GM21367 (cell line): ENCODE measurements at regions not wholly inside any gene's neighbourhood (a gene's known extent, or its start where the extent isn't known, plus 50 kb on each side); places are given as distances from the start of the nearest gene placed in this dataset.
"Not testable (repeated sequence)": the region's sequence is repeated elsewhere in the genome, so short reads cannot be mapped to it uniquely, and the experiment has no call there.

Experiments used
- ATAC-seq: cut with Tn5 transposase; IDR thresholded peaks from one replicate; pipeline ENCODE4 v1.9.1; 2021; ENCODE audit not compliant: unreplicated experiment

GRCh38 chr13:79933389-79933788, 407.5 kb downstream of the SPRY2 start:
- no peak for ATAC-seq

GRCh38 chr13:79932556-79932955, 408.4 kb downstream of the SPRY2 start:
- no peak for ATAC-seq

DNA sequence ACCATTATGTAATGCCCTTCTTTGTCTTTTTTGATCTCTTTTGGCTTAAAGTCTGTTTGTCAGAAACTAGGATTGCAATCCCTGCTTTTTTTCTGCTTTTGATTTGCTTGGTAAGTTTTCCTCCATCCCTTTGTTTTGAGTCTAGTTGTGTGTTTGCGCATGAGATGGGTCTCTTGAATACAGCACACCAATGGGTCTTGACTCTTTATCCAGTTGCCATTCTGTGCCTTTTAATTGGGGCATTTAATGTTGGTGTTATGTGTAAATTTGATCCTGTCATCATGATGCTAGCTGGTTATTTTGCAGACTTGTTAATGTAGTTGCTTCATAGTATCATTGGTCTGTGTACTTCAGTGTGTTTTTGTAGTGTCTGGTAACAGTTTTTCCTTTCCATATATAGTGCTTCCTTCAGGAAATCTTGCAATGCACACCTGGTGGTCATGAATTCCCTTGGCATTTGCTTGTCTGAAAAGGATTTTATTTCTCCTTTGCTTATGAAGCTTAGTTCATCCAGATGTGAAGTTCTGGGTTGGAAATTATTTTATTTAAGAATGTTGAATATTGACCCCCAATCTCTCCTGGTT, 416.9 kb downstream of the SPRY2 start:
- ATAC-seq: not testable (repeated sequence)

DNA sequence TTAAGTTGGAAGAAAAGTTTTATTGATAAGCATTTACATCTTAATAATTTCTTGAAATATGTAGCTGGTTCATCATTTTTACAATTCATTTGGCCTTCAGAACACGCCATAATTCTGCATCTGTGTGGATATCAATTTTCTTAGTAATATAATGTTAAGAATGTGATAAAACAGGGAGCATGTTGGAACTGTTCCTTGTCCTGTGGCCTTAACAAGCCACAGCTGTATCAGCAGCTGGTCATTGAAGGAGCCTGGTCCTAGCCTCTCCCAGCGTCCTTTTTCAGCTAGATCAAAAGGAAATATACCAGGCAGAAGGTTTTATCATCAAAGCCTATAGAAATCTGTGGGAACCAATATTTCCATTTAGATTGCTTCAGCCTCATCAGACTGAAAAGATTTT, 421.8 kb downstream of the SPRY2 start:
- no peak for ATAC-seq

GRCh38 chr13:79918620-79919019, 422.3 kb downstream of the SPRY2 start:
- no peak for ATAC-seq

DNA sequence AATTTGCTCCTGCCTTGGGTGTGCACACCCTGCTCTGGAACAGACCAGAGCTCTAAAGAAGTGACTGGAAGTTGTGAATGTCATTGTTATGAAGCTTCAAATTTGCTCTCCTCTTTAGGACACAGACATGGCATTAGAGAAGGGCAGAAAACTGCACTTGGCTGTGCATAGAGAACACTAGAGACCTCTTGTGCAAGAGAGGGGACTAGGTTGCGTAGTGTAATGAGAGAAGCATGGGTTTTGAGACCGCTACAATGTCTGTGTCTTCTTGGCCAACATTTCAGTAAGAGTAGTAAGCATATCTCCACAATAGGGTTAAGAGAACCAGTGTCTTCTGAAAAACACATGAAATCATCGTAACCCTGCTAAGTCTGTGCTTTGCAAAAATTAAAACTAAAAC, 423.3 kb downstream of the SPRY2 start:
- no peak for ATAC-seq

DNA sequence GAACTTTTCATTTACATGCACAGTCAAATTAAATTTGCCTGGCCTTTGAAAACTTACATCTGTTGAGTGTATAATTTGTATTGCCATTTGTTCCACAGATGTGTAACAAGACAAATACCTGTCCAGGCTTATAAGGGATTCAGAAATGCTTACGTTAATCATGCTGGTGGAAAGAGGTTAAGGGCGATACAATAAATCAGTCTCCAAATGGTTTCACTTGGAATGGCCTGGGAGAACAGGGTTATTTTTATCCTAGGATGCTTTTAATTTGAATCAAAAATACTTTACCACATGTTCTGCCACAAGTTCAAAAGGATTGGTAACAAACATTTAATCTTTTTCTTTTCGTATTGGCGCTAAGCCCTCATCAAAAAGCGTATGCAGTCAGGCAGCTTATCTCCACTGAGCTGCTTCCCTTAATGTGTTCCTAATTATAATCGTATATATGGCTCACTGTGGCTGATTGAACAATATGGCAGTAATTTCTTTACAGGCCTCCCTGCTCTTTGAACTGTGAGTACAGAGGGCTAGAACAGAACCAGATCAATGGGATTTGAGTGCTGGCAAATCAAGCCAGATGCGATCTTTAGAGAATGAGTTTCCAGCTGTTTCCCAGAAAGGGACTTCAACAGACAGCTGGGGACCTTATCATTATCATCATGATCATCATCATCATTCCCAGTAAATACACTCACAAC, 425.7 kb downstream of the SPRY2 start:
- ATAC-seq: no peak

GRCh38 chr13:79913141-79913827, 427.6 kb downstream of the SPRY2 start:
- ATAC-seq: no peak

- no peak for ATAC-seq
These were observed 428.5 kb downstream of the SPRY2 start for GRCh38 chr13:79912403-79912802.

DNA sequence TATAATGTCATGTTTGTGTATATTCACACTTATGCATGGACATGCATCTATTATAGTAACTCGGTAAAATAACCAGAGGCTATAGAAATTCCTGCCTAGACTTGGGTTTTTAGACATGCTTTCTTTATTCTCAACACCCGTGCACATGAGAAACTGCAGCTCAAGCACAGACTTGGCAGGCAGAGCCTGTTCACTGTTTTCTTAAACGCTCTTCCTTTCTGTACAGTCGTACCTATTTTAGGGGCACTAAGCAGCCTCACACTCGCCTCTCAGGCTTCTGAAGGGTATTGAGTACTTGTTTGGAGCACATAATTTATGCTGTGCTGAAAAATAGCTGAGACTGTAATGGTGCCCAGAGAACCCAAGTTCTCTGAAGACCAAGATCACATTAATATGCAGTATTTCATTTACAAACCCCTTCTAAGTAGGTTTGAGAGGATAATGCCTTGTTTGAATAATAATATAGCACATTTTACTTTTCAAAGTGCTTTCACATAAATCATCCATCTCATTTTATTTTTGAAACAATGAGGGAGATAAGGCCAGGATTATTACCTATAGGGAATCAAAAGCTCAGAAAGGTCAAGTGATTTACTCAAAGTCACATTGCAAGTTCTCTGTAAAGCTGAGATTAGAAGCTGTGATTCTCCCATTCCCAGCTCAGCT, 429.9 kb downstream of the SPRY2 start:
- no peak for ATAC-seq

DNA sequence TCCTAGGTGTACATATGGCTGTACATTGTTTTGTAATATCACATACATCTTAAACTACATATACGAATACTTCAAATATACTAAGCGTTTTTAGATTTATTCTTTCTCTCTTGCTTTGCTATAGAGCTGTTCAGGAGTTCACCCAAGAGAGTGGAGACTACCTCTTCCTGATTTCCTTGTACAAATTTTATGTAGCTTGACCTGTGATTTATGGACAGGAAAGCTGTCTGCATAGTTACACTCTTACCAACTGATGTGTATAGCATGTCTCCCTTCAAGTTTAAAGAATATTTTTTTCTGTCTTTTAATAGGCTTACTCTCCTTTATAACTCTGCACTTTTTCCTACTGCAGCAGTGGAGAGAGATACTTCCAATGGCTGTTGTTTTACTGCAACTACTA, 428.7 kb downstream of the NDFIP2 start:
- no peak for ATAC-seq

- no peak for ATAC-seq
These were observed 427.4 kb downstream of the NDFIP2 start for GRCh38 chr13:79908381-79908780.

- no peak for ATAC-seq
These were observed 426.6 kb downstream of the NDFIP2 start for GRCh38 chr13:79907527-79907926.

GRCh38 chr13:79906345-79906744, 425.4 kb downstream of the NDFIP2 start:
- no peak for ATAC-seq

DNA sequence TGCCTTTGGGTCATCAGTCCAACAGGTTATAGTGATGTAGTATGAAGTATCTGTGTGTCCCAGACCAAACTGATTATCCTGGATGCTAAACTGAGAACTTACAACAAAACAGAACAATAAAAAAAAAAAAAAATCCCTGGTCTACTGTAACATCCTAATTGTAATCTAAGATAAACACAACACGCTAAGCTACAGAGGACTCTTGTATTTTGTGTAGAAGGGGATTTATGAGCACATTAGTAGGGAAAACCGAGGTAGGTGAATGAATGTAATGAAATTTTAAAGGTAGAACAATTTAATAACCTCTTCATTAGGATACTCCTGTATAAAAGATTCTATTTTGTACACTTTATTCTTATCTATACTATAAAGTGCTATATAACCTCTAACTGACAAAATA, 424.1 kb downstream of the NDFIP2 start:
- no peak for ATAC-seq

- no peak for ATAC-seq
These were observed 423.6 kb downstream of the NDFIP2 start for GRCh38 chr13:79904581-79904980.

DNA sequence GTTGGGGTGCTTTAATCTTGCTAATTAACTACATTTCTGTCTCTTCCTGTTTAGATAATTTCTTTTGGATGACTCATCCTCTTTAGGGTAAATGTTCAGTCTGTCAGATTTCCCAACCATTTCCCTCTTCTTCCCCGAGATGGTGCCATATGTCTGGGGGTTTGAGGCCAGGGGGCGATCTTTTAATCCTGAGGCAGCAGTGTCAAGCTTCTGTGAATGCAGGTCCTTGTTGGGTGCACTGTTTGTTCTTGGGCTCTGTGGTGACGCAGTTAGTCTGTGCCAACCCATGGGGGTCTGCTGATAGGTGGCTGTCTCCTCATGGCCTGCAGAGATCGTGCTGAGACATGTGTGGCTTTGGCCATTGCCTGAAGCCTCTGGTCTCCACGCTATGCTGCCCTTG, 420.4 kb downstream of the NDFIP2 start:
- ATAC-seq: no peak

- ATAC-seq: no peak
These were observed 419.4 kb downstream of the NDFIP2 start for GRCh38 chr13:79900356-79900755.

GRCh38 chr13:79898996-79899395, 418.0 kb downstream of the NDFIP2 start:
- ATAC-seq: no peak

DNA sequence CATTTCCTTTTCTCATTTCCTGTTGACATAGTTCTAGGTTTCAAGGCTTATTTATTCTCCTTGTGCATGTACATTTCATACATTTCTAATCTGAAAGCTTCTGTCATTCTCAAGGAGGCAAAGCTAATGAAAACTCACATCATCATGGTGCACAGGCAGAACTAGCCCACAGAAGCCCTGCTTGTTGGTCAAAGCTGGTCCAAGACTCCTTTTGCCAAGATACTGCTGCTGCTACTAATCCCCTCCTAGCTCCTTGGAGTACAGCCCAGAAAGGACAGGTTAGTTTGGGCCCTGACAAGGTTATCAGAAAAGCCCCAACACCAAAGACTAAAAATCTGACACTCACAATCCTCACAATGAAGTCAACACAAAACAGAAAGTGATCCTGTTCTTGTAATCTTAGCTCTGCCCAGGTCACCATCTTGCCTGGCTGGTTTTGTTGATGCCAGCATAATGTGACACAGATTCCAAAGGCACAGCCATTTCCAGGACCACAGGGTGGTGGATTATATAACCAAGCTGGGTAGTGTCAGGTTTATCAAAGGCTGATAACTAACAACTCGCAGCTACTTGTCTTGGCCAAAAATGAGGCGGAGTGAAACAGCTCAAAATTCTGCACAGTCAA, 417.4 kb downstream of the NDFIP2 start:
- no peak for ATAC-seq

- ATAC-seq: no peak
These were observed 415.9 kb downstream of the NDFIP2 start for GRCh38 chr13:79896851-79897250.
